K562 (cell line): ENCODE measurements at regions not wholly inside any gene's neighbourhood (a gene's known extent, or its start where the extent isn't known, plus 50 kb on each side); places are given as distances from the start of the nearest gene placed in this dataset.
A peak's percentile ranks its signal among the peaks of the same experiment; 100 is the strongest.

ENCODE experiments used
- AFF1 ChIP-seq, 2 experiments: fragments of 450-650 bp; IDR thresholded peaks; 2 replicates each; pipeline ENCODE4 v1.6.1; 2018; ENCODE audit warnings: mild to moderate bottlenecking in 2 of 2, low read depth in 1 of 2; ENCODE audit not compliant: partially characterized antibody in 2 of 2
- CBFA2T3 ChIP-seq: fragments of 450-650 bp; IDR thresholded peaks from 2 replicates; pipeline ENCODE4 v1.6.1; 2017
- CC2D1A ChIP-seq: fragments of 450-650 bp; IDR thresholded peaks from 2 replicates; pipeline ENCODE4 v1.6.1; 2017; ENCODE audit warnings: mild to moderate bottlenecking
- CREM ChIP-seq: IDR thresholded peaks from 2 replicates; pipeline ENCODE4 v1.6.1; 2014; ENCODE audit warnings: antibody characterized with exemption, low read depth
- CTBP1 ChIP-seq: fragments of 450-650 bp; IDR thresholded peaks from 2 replicates; pipeline ENCODE4 v1.6.1; 2016; ENCODE audit warnings: borderline replicate concordance
- DIDO1 ChIP-seq: fragments of 450-650 bp; IDR thresholded peaks from 2 replicates; pipeline ENCODE4 v1.6.1; 2016; ENCODE audit warnings: low read depth, missing biosample characterization, missing genetic modification characterization
- ELF2 ChIP-seq: fragments of 250-450 bp; sonication (Bioruptor Pico); IDR thresholded peaks from 2 replicates; pipeline ENCODE4 v1.5.0; 2021; ENCODE audit warnings: mild to moderate bottlenecking
- ESRRA ChIP-seq: fragments of 450-650 bp; IDR thresholded peaks from 2 replicates; pipeline ENCODE4 v1.6.1; 2014; ENCODE audit warnings: low read depth, mild to moderate bottlenecking, moderate library complexity, borderline replicate concordance
- ETS2 ChIP-seq: IDR thresholded peaks from 2 replicates; pipeline ENCODE4 v1.6.1; 2016; ENCODE audit warnings: borderline replicate concordance, missing genetic modification characterization, mild to moderate bottlenecking, moderate library complexity, missing compliant biosample characterization; ENCODE audit not compliant: poor library complexity, severe bottlenecking
- FOXK1 ChIP-seq: sonication (generic); formaldehyde crosslinking; IDR thresholded peaks from 2 replicates; pipeline ENCODE4 v1.8.0; 2022; ENCODE audit warnings: missing genetic modification reagents, mild to moderate bottlenecking, borderline replicate concordance
- LEF1 ChIP-seq: fragments of 450-650 bp; IDR thresholded peaks from 2 replicates; pipeline ENCODE4 v1.6.1; 2016; ENCODE audit warnings: mild to moderate bottlenecking
- MAFF ChIP-seq: IDR thresholded peaks from 2 replicates; pipeline ENCODE4 v1.6.1; 2012; ENCODE audit warnings: low read length, improper control_type of control experiment
- MED1 ChIP-seq: sonication (generic); formaldehyde crosslinking; IDR thresholded peaks from 2 replicates; pipeline ENCODE4 v1.8.1; 2023; ENCODE audit warnings: missing genetic modification reagents, borderline replicate concordance
- MIER1 ChIP-seq: fragments of 450-650 bp; IDR thresholded peaks from 2 replicates; pipeline ENCODE4 v1.6.1; 2016; ENCODE audit warnings: antibody characterized with exemption, mild to moderate bottlenecking, low read depth
- NCOA2 ChIP-seq, 2 experiments: fragments of 450-650 bp; IDR thresholded peaks; 2 replicates each; pipeline ENCODE4 v1.6.1; 2018; ENCODE audit warnings: mild to moderate bottlenecking in 2 of 2, moderate library complexity in 1 of 2; ENCODE audit not compliant: partially characterized antibody in 2 of 2
- PCBP2 ChIP-seq: fragments of 200-400 bp; formaldehyde crosslinking; IDR thresholded peaks from 2 replicates; pipeline ENCODE4 v1.6.1; 2018; ENCODE audit warnings: low read length, low read depth, mild to moderate bottlenecking, moderate library complexity; ENCODE audit not compliant: poor library complexity, severe bottlenecking
- TAF1 ChIP-seq: IDR thresholded peaks from 2 replicates; pipeline ENCODE4 v1.6.1; 2011; ENCODE audit warnings: mild to moderate bottlenecking, low read length, moderate library complexity; ENCODE audit not compliant: insufficient read depth, control insufficient read depth, severe bottlenecking; ENCODE audit errors: extremely low read depth
- TAF15 ChIP-seq: fragments of 200-400 bp; formaldehyde crosslinking; IDR thresholded peaks from 2 replicates; pipeline ENCODE4 v1.6.1; 2017; ENCODE audit warnings: mild to moderate bottlenecking, low read depth, low read length, moderate library complexity
- ZBED1 ChIP-seq: IDR thresholded peaks from 2 replicates; pipeline ENCODE4 v1.6.1; 2014
- ZBTB17 ChIP-seq: fragments of 450-650 bp; formaldehyde crosslinking; IDR thresholded peaks from 2 replicates; pipeline ENCODE4 v1.4.0; 2020; ENCODE audit warnings: mild to moderate bottlenecking
- ZBTB5 ChIP-seq: fragments of 450-650 bp; IDR thresholded peaks from 2 replicates; pipeline ENCODE4 v1.6.1; 2017; ENCODE audit warnings: antibody characterized with exemption
- ZNF586 ChIP-seq: fragments of 450-650 bp; formaldehyde crosslinking; conservative IDR thresholded peaks from 2 replicates; pipeline ENCODE4 v1.4.0; 2020; ENCODE audit warnings: mild to moderate bottlenecking, moderate library complexity
- TF ChIP-seq, protein P1 (sequence below): sonication (generic); formaldehyde crosslinking; IDR thresholded peaks from 2 replicates; pipeline ENCODE4 v1.8.1; 2022; ENCODE audit warnings: missing genetic modification reagents

- TF ChIP-seq ZBTB17 (CRISPR knock-in tag) (no peak), LEF1 (no peak), CBFA2T3 (peak; percentile 66), CC2D1A (no peak), MED1 (CRISPR knock-in tag) (no peak), AFF1 (IDR thresholded peaks at IDR 0.05; ENCODE audit: low read depth in 1 of 2, partially characterized antibody in 2 of 2) (no peak), ZNF586 (CRISPR knock-in tag) (no peak), ETS2 (no peak), CTBP1 (peak; percentile 73), TAF1 (no peak), NCOA2 (IDR thresholded peaks at IDR 0.05; ENCODE audit: partially characterized antibody in 2 of 2) (peak in 1 of 2 experiments; percentile 64), FOXK1 (no peak), ELF2 (CRISPR knock-in tag) (no peak), ESRRA (peak; percentile 63; the same call in 1 of the 2 replicates), MAFF (peak; percentile 98), TAF15 (no peak), PCBP2 (no peak), ZBTB5 (no peak), DIDO1 (tag) (no peak), ZBED1 (no peak), MIER1 (no peak), CREM (no peak)
- TF ChIP-seq, protein P1, sequence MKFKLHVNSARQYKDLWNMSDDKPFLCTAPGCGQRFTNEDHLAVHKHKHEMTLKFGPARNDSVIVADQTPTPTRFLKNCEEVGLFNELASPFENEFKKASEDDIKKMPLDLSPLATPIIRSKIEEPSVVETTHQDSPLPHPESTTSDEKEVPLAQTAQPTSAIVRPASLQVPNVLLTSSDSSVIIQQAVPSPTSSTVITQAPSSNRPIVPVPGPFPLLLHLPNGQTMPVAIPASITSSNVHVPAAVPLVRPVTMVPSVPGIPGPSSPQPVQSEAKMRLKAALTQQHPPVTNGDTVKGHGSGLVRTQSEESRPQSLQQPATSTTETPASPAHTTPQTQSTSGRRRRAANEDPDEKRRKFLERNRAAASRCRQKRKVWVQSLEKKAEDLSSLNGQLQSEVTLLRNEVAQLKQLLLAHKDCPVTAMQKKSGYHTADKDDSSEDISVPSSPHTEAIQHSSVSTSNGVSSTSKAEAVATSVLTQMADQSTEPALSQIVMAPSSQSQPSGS (CRISPR knock-in tag), result no peak
Observed at GRCh38 chr1:181894439-181894859, 167.1 kb downstream of the ZNF648 start (continued).
